CD4-positive, alpha-beta T cell (primary cell): ENCODE measurements at regions not wholly inside any gene's neighbourhood (a gene's known extent, or its start where the extent isn't known, plus 50 kb on each side); places are given as distances from the start of the nearest gene placed in this dataset.

Source experiments
- ATAC-seq: fragments of 200-7000 bp; cut with Tn5 transposase; one replicate; pipeline ENCODE4 v1.10.0; 2022; ENCODE audit warnings: mild to moderate bottlenecking; ENCODE audit not compliant: poor library complexity
- CTCF ChIA-PET: fragments of 350-600 bp; sonication (Branson Sonifier 250); formaldehyde crosslinking; loops from one replicate; lab custom pipeline; 2021; ENCODE audit warnings: antibody characterized with exemption, inconsistent platforms; lab: Charles Lee
- POLR2A ChIA-PET: fragments of 350-600 bp; sonication (Branson Sonifier 250); formaldehyde crosslinking; loops from one replicate; lab custom pipeline; 2021; ENCODE audit warnings: antibody characterized with exemption, inconsistent platforms; lab: Charles Lee
- DNase-seq, 14 experiments: peaks; one replicate each; pipeline ENCODE4 v3.0.0-alpha.2; 2013 to 2020; ENCODE audit warnings: mixed read lengths in 2 of 14
- H3K27ac ChIP-seq, 2 donors: one replicate each; pipeline versions ENCODE4 v1.5.1 to v1.7.0; 2013; ENCODE audit warnings: low read length in 2 of 2, low read depth in 1 of 2, mild to moderate bottlenecking in 1 of 2
- H3K27me3 ChIP-seq, 2 experiments: 1 replicate in 1 of 2; 2 replicates in 1 of 2; pipeline versions ENCODE4 v1.6.1 to v1.7.0; 2013; ENCODE audit warnings: low read length in 2 of 2, control low read depth in 1 of 2, mild to moderate bottlenecking in 1 of 2, moderate library complexity in 1 of 2; ENCODE audit not compliant: insufficient read depth in 2 of 2, control insufficient read depth in 1 of 2
- H3K36me3 ChIP-seq: one replicate; pipeline ENCODE4 v1.6.1; 2013; ENCODE audit warnings: low read length, control low read depth; ENCODE audit not compliant: insufficient read depth
- H3K4me1 ChIP-seq: one replicate; pipeline ENCODE4 v1.6.1; 2013; ENCODE audit warnings: low read length, control low read depth; ENCODE audit not compliant: insufficient read depth
- H3K4me3 ChIP-seq: one replicate; pipeline ENCODE4 v1.5.1; 2013; ENCODE audit warnings: mild to moderate bottlenecking, low read length, moderate library complexity
- H3K9me3 ChIP-seq, 2 experiments: 1 replicate in 1 of 2; 2 replicates in 1 of 2; pipeline versions ENCODE4 v1.6.1 to v1.7.0; 2013; ENCODE audit warnings: low read length in 2 of 2, mild to moderate bottlenecking in 2 of 2, control low read depth in 1 of 2, moderate library complexity in 1 of 2; ENCODE audit not compliant: control insufficient read depth in 1 of 2, insufficient read depth in 1 of 2
- H3K27ac Mint-ChIP-seq: one replicate; pipeline ENCODE4 v1.8.0; 2020; ENCODE audit warnings: mixed read lengths
- H3K27me3 Mint-ChIP-seq: one replicate; pipeline ENCODE4 v1.8.0; 2021; ENCODE audit warnings: mixed read lengths
- H3K36me3 Mint-ChIP-seq: one replicate; pipeline ENCODE4 v1.8.0; 2021; ENCODE audit warnings: low read depth, mixed read lengths
- H3K4me1 Mint-ChIP-seq: one replicate; pipeline ENCODE4 v1.8.0; 2021; ENCODE audit warnings: low read depth, mixed read lengths
- H3K4me3 Mint-ChIP-seq: one replicate; pipeline ENCODE4 v1.8.0; 2020; ENCODE audit warnings: mild to moderate bottlenecking, mixed read lengths
- H3K9me3 Mint-ChIP-seq: one replicate; pipeline ENCODE4 v1.8.0; 2020; ENCODE audit warnings: mixed read lengths
- CTCF ChIP-seq: fragments of 200-600 bp; IDR thresholded peaks from one replicate; pipeline ENCODE4 v1.8.0; 2022; ENCODE audit warnings: antibody characterized with exemption, mild to moderate bottlenecking
- intact Hi-C, 2 experiments: fragments of 100-400 bp; cut with DNase I in 1 of 2; cut with micrococcal nuclease in 1 of 2; formaldehyde crosslinking; loops; one replicate each; pipeline versions ENCODE4 v1.15.1 to v1.9.0; 2023 to 2025; cut with DNase I, micrococcal nuclease

GRCh38 chr10:25815236-25815635 lies 118.8 kb upstream of the MYO3A start:
- Mint-ChIP-seq H3K27ac (no peak overlapping the region), H3K4me3 (no peak overlapping the region), H3K9me3 (no peaks in the 10 kb centered on the region), H3K27me3 (peaks cover 2% of the 10 kb centered on the region), H3K4me1 (no peaks in the 10 kb centered on the region), H3K36me3 (no peaks in the 10 kb centered on the region)
- no peak for DNase-seq
- ChIA-PET CTCF (no interaction called here), POLR2A (no interaction called here)
- H3K27me3 ChIP-seq = no peaks in the 10 kb centered on the region
- H3K36me3 ChIP-seq = no peaks in the 10 kb centered on the region
- no peak for TF ChIP-seq CTCF
- intact Hi-C loops = no loop called here
- no peak overlapping the region for H3K4me3 ChIP-seq
- H3K27ac ChIP-seq = no peak overlapping the region
- H3K9me3 ChIP-seq = no peaks in the 10 kb centered on the region
- H3K4me1 ChIP-seq = no peaks in the 10 kb centered on the region
- ATAC-seq = no peak

GRCh38 chr10:25815999-25816768 lies 117.8 kb upstream of the MYO3A start:
- Histone ChIP-seq H3K4me1 (peaks cover 2% of the 10 kb centered on the region), H3K27ac (no peak overlapping the region), H3K27me3 (no peaks in the 10 kb centered on the region), H3K4me3 (no peak overlapping the region), H3K9me3 (no peaks in the 10 kb centered on the region), H3K36me3 (no peaks in the 10 kb centered on the region)
- H3K27ac Mint-ChIP-seq = no peak overlapping the region
- CTCF ChIA-PET = no interaction called here
- intact Hi-C loops = no loop called here
- no peaks in the 10 kb centered on the region for H3K4me1 Mint-ChIP-seq
- DNase-seq (no peak), ATAC-seq (no peak)
- no peaks in the 10 kb centered on the region for H3K9me3 Mint-ChIP-seq
- H3K36me3 Mint-ChIP-seq = no peaks in the 10 kb centered on the region
- no peak for TF ChIP-seq CTCF
- H3K27me3 Mint-ChIP-seq = no peaks in the 10 kb centered on the region
- POLR2A ChIA-PET = no interaction called here
- H3K4me3 Mint-ChIP-seq = no peak overlapping the region

- POLR2A ChIA-PET = no interaction called here
- Histone ChIP-seq H3K9me3 (no peaks in the 10 kb centered on the region), H3K4me3 (no peak overlapping the region), H3K36me3 (no peaks in the 10 kb centered on the region), H3K4me1 (peaks cover 3% of the 10 kb centered on the region), H3K27me3 (no peaks in the 10 kb centered on the region), H3K27ac (no peak overlapping the region)
- H3K4me1 Mint-ChIP-seq = no peaks in the 10 kb centered on the region
- CTCF ChIA-PET = no interaction called here
- DNase-seq (no peak), ATAC-seq (no peak)
- no peaks in the 10 kb centered on the region for H3K9me3 Mint-ChIP-seq
- H3K27me3 Mint-ChIP-seq = no peaks in the 10 kb centered on the region
- no peak for TF ChIP-seq CTCF
- H3K36me3 Mint-ChIP-seq = no peaks in the 10 kb centered on the region
- no peak overlapping the region for H3K27ac Mint-ChIP-seq
- intact Hi-C loops = no loop called here
- H3K4me3 Mint-ChIP-seq = no peak overlapping the region
Observed at GRCh38 chr10:25817200-25817599, 116.8 kb upstream of the MYO3A start.
